Right atrium auricular region (tissue), 2 donors: ENCODE measurements at regions not wholly inside any gene's neighbourhood (a gene's known extent, or its start where the extent isn't known, plus 50 kb on each side); places are given as distances from the start of the nearest gene placed in this dataset.

Experiments used
- DNase-seq: peaks from one replicate; pipeline ENCODE4 v3.0.0-alpha.2; 2019; ENCODE audit warnings: low spot score
- H3K27ac ChIP-seq, 2 donors: fragments of 200-600 bp; sonication (generic); 1 replicate in 1 of 2; 2 replicates in 1 of 2; pipeline ENCODE4 v1.5.1; 2016 to 2019
- H3K27me3 ChIP-seq, 2 donors: fragments of 200-600 bp; sonication (generic); one replicate each; pipeline versions ENCODE4 v1.5.1 to v1.6.0; 2017 to 2019
- H3K36me3 ChIP-seq: fragments of 200-600 bp; sonication (generic); one replicate; pipeline ENCODE4 v1.5.1; 2016
- H3K4me1 ChIP-seq, 2 donors: fragments of 200-600 bp; sonication (generic); one replicate each; pipeline versions ENCODE4 v1.5.1 to v1.6.0; 2017 to 2019
- H3K4me3 ChIP-seq, 2 donors: fragments of 200-600 bp; sonication (generic); 1 replicate in 1 of 2; 2 replicates in 1 of 2; pipeline ENCODE4 v1.5.1; 2017 to 2019; ENCODE audit warnings: mild to moderate bottlenecking in 1 of 2, moderate library complexity in 1 of 2
- H3K9me3 ChIP-seq, 2 donors: fragments of 200-600 bp; sonication (generic); one replicate each; pipeline ENCODE4 v1.5.1; 2019
- CTCF ChIP-seq, 2 donors: fragments of 200-600 bp; sonication (generic); IDR thresholded peaks; one replicate each; pipeline ENCODE4 v1.5.1; 2019; ENCODE audit warnings: antibody characterized with exemption in 2 of 2

- H3K4me3 ChIP-seq, result no peak overlapping the region
- H3K27ac ChIP-seq, result no peak overlapping the region
- no peaks in the 10 kb centered on the region for H3K4me1 ChIP-seq
- no peak for DNase-seq
- H3K27me3 ChIP-seq, result no peaks in the 10 kb centered on the region
- no peaks in the 10 kb centered on the region for H3K9me3 ChIP-seq
- TF ChIP-seq CTCF (IDR thresholded peaks at IDR 0.05), result no peak
- H3K36me3 ChIP-seq, result no peaks in the 10 kb centered on the region
These were observed 211.5 kb downstream of the SUCLG1 start for GRCh38 chr2:84247532-84247931.

GRCh38 chr2:84243788-84244733 is 215.0 kb downstream of the SUCLG1 start:
- H3K36me3 ChIP-seq, result no peaks in the 10 kb centered on the region
- TF ChIP-seq CTCF (IDR thresholded peaks at IDR 0.05), result no peak
- no peak for DNase-seq
- H3K9me3 ChIP-seq, result no peaks in the 10 kb centered on the region
- H3K4me1 ChIP-seq, result no peaks in the 10 kb centered on the region
- no peaks in the 10 kb centered on the region for H3K27me3 ChIP-seq
- H3K27ac ChIP-seq, result no peak overlapping the region
- H3K4me3 ChIP-seq, result no peak overlapping the region

- Histone ChIP-seq H3K9me3 (no peaks in the 10 kb centered on the region), H3K4me3 (no peak overlapping the region), H3K4me1 (no peaks in the 10 kb centered on the region), H3K27me3 (no peaks in the 10 kb centered on the region), H3K27ac (no peak overlapping the region), H3K36me3 (no peaks in the 10 kb centered on the region)
- no peak for TF ChIP-seq CTCF (IDR thresholded peaks at IDR 0.05)
- DNase-seq, result no peak
These were observed 220.2 kb downstream of the SUCLG1 start for GRCh38 chr2:84238907-84239306.

GRCh38 chr2:84236288-84236687 is 222.8 kb downstream of the SUCLG1 start:
- Histone ChIP-seq H3K4me1 (no peaks in the 10 kb centered on the region), H3K27me3 (no peaks in the 10 kb centered on the region), H3K36me3 (no peaks in the 10 kb centered on the region), H3K27ac (no peak overlapping the region), H3K9me3 (no peaks in the 10 kb centered on the region), H3K4me3 (no peak overlapping the region)
- DNase-seq, result no peak
- no peak for TF ChIP-seq CTCF (IDR thresholded peaks at IDR 0.05)

GRCh38 chr2:84234103-84234502 is 225.0 kb downstream of the SUCLG1 start:
- Histone ChIP-seq H3K4me1 (no peaks in the 10 kb centered on the region), H3K9me3 (no peaks in the 10 kb centered on the region), H3K27me3 (no peaks in the 10 kb centered on the region), H3K36me3 (no peaks in the 10 kb centered on the region), H3K27ac (no peak overlapping the region), H3K4me3 (no peak overlapping the region)
- no peak for TF ChIP-seq CTCF (IDR thresholded peaks at IDR 0.05)
- no peak for DNase-seq
